WTC11 (cell line): ENCODE measurements at regions not wholly inside any gene's neighbourhood (a gene's known extent, or its start where the extent isn't known, plus 50 kb on each side); places are given as distances from the start of the nearest gene placed in this dataset.

Experiments
- ZNF317 ChIP-seq: sonication (generic); formaldehyde crosslinking; IDR thresholded peaks from 2 replicates; pipeline ENCODE4 v1.8.1; 2023; ENCODE audit warnings: low read depth, mild to moderate bottlenecking, moderate library complexity, missing genetic modification reagents, borderline replicate concordance
- TF ChIP-seq, protein P1 (sequence below): fragments of 200-600 bp; IDR thresholded peaks from 2 replicates; pipeline ENCODE4 v1.8.0; 2022; ENCODE audit warnings: antibody characterized with exemption

GRCh38 chr1:194026422-194026821 is 840.0 kb upstream of the B3GALT2 start:
- TF ChIP-seq, protein P1, sequence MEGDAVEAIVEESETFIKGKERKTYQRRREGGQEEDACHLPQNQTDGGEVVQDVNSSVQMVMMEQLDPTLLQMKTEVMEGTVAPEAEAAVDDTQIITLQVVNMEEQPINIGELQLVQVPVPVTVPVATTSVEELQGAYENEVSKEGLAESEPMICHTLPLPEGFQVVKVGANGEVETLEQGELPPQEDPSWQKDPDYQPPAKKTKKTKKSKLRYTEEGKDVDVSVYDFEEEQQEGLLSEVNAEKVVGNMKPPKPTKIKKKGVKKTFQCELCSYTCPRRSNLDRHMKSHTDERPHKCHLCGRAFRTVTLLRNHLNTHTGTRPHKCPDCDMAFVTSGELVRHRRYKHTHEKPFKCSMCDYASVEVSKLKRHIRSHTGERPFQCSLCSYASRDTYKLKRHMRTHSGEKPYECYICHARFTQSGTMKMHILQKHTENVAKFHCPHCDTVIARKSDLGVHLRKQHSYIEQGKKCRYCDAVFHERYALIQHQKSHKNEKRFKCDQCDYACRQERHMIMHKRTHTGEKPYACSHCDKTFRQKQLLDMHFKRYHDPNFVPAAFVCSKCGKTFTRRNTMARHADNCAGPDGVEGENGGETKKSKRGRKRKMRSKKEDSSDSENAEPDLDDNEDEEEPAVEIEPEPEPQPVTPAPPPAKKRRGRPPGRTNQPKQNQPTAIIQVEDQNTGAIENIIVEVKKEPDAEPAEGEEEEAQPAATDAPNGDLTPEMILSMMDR: no peak
- TF ChIP-seq ZNF317 (CRISPR knock-in tag): no peak
